ENCODE measurements at regions not wholly inside any gene's neighbourhood (a gene's known extent, or its start where the extent isn't known, plus 50 kb on each side); places are given as distances from the start of the nearest gene placed in this dataset.

DNA sequence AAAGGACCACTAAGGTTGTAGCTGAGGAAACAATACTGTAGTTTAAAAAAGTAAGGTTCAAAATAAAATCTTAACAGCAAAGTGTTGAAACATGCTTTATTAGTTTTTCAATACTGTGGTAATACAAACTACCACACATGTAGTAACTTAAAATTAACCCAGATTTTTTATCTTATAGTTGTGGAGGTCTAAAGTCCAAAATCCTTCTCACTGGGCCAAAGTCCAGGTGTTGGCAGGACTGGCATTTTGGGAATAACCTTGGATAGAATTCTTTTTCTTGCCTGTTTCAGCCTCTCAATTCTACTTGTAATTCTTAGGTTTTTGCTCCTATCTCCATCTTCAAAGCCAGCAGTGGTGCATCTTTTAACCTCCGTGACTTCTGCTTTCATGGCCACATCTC, 942.0 kb downstream of the TSN start:
- TF ChIP-seq POLR2A (IDR thresholded peaks at IDR 0.05; ENCODE audit: low read length) (no peak), GATA1 (IDR thresholded peaks at IDR 0.05; ENCODE audit: low read depth, low read length) (no peak)
